HEK293 (cell line): ENCODE measurements at regions not wholly inside any gene's neighbourhood (a gene's known extent, or its start where the extent isn't known, plus 50 kb on each side); places are given as distances from the start of the nearest gene placed in this dataset.

Experiments
- HOXC10 ChIP-seq: sonication (generic); formaldehyde crosslinking; IDR thresholded peaks from 2 replicates; pipeline ENCODE4 v1.8.1; 2023; ENCODE audit warnings: mild to moderate bottlenecking, missing genetic modification reagents
- MEIS1 ChIP-seq: sonication (generic); formaldehyde crosslinking; IDR thresholded peaks from 2 replicates; pipeline ENCODE4 v1.8.1; 2022; ENCODE audit warnings: missing genetic modification reagents, mild to moderate bottlenecking, borderline replicate concordance
- ZBTB20 ChIP-seq: fragments of 450-650 bp; formaldehyde crosslinking; IDR thresholded peaks from 2 replicates; pipeline ENCODE4 v1.5.1; 2016; ENCODE audit warnings: missing biosample characterization, missing genetic modification characterization
- ZNF112 ChIP-seq: fragments of 450-650 bp; formaldehyde crosslinking; IDR thresholded peaks from 2 replicates; pipeline ENCODE4 v1.5.0; 2017; ENCODE audit warnings: missing biosample characterization, missing genetic modification characterization
- ZNF169 ChIP-seq: fragments of 450-650 bp; formaldehyde crosslinking; IDR thresholded peaks from 2 replicates; pipeline ENCODE4 v1.5.1; 2016; ENCODE audit warnings: missing biosample characterization, missing genetic modification characterization
- ZNF23 ChIP-seq: fragments of 450-650 bp; formaldehyde crosslinking; IDR thresholded peaks from 2 replicates; pipeline ENCODE4 v1.5.1; 2016; ENCODE audit warnings: missing biosample characterization, missing genetic modification characterization, borderline replicate concordance
- ZNF274 ChIP-seq, 2 experiments: fragments of 200-500 bp in 1 of 2; fragments of 450-650 bp in 1 of 2; sonication (Bioruptor generic) in 1 of 2; formaldehyde crosslinking in 1 of 2; IDR thresholded peaks; 2 replicates each; pipeline versions ENCODE4 v1.5.1 to v1.6.1; 2014 to 2016; ENCODE audit warnings: borderline replicate concordance in 1 of 2, inconsistent platforms in 1 of 2, low read length in 1 of 2, missing biosample characterization in 1 of 2, missing genetic modification characterization in 1 of 2
- TF ChIP-seq, protein P1 (sequence below): fragments of 450-650 bp; formaldehyde crosslinking; IDR thresholded peaks from 2 replicates; pipeline ENCODE4 v1.5.1; 2016; ENCODE audit warnings: missing biosample characterization, missing genetic modification characterization
- TF ChIP-seq, protein P2 (sequence below): fragments of 450-650 bp; formaldehyde crosslinking; IDR thresholded peaks from 2 replicates; pipeline ENCODE4 v1.5.0; 2017; ENCODE audit warnings: missing biosample characterization, missing genetic modification characterization, borderline replicate concordance

DNA sequence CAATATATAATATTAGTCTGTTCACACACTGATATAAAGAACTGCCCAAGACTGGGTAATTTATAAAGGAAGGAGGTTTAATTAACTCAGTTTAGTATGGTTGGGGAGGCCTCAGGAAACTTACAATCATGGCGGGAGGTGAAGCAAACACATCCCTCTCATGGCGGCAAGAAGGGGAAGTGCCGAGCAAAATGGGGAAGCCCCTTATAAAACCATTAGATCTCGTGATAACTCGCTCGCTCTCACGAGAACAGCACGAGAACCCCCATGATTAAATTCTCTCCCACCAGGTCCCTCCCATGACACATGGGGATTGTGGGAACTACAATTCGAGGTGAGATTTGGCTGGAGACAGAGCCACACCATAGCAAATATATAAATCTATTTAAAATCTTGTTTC is 269.8 kb downstream of the ATP23 start:
- TF ChIP-seq, protein P1, sequence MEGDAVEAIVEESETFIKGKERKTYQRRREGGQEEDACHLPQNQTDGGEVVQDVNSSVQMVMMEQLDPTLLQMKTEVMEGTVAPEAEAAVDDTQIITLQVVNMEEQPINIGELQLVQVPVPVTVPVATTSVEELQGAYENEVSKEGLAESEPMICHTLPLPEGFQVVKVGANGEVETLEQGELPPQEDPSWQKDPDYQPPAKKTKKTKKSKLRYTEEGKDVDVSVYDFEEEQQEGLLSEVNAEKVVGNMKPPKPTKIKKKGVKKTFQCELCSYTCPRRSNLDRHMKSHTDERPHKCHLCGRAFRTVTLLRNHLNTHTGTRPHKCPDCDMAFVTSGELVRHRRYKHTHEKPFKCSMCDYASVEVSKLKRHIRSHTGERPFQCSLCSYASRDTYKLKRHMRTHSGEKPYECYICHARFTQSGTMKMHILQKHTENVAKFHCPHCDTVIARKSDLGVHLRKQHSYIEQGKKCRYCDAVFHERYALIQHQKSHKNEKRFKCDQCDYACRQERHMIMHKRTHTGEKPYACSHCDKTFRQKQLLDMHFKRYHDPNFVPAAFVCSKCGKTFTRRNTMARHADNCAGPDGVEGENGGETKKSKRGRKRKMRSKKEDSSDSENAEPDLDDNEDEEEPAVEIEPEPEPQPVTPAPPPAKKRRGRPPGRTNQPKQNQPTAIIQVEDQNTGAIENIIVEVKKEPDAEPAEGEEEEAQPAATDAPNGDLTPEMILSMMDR (tag by site-specific recombination), result no peak
- TF ChIP-seq ZBTB20 (tag by site-specific recombination) (no peak), HOXC10 (CRISPR knock-in tag) (no peak), ZNF23 (tag by site-specific recombination) (no peak), ZNF274 (IDR thresholded peaks at IDR 0.05; ENCODE audit: low read length) (no peak), ZNF274 (tag by site-specific recombination; IDR thresholded peaks at IDR 0.05; ENCODE audit: borderline replicate concordance) (no peak), ZNF169 (tag by site-specific recombination) (no peak), MEIS1 (CRISPR knock-in tag) (no peak), ZNF112 (no peak)
- TF ChIP-seq, protein P2, sequence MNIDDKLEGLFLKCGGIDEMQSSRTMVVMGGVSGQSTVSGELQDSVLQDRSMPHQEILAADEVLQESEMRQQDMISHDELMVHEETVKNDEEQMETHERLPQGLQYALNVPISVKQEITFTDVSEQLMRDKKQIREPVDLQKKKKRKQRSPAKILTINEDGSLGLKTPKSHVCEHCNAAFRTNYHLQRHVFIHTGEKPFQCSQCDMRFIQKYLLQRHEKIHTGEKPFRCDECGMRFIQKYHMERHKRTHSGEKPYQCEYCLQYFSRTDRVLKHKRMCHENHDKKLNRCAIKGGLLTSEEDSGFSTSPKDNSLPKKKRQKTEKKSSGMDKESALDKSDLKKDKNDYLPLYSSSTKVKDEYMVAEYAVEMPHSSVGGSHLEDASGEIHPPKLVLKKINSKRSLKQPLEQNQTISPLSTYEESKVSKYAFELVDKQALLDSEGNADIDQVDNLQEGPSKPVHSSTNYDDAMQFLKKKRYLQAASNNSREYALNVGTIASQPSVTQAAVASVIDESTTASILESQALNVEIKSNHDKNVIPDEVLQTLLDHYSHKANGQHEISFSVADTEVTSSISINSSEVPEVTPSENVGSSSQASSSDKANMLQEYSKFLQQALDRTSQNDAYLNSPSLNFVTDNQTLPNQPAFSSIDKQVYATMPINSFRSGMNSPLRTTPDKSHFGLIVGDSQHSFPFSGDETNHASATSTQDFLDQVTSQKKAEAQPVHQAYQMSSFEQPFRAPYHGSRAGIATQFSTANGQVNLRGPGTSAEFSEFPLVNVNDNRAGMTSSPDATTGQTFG (tag by site-specific recombination), result no peak
